Stimulated activated CD4-positive, alpha-beta T cell treated with anti-CD3 and anti-CD28 coated beads, TNF-alpha, amount 100 ng/mL, for 48 hours (primary cell): ENCODE measurements at regions not wholly inside any gene's neighbourhood (a gene's known extent, or its start where the extent isn't known, plus 50 kb on each side); places are given as distances from the start of the nearest gene placed in this dataset.
"Not testable (repeated sequence)": the region's sequence is repeated elsewhere in the genome, so short reads cannot be mapped to it uniquely, and the experiment has no call there.

Experiments
- DNase-seq, 3 donors: peaks; one replicate each; pipeline ENCODE4 v3.0.0-alpha.2; 2020; ENCODE audit warnings: low read depth in 3 of 3

- no peak for DNase-seq
Measured at GRCh38 chr4:126338548-126338947, 1023.8 kb downstream of the FAT4 start.

- DNase-seq, result no peak
Measured at GRCh38 chr4:126341927-126342326, 1027.2 kb downstream of the FAT4 start.

- no peak for DNase-seq
Measured at GRCh38 chr4:126344472-126344871, 1029.7 kb downstream of the FAT4 start.

- DNase-seq, result no peak
Measured at GRCh38 chr4:126346654-126347053, 1031.9 kb downstream of the FAT4 start.

- DNase-seq, result no peak
Measured at GRCh38 chr4:126354784-126355183, 1040.0 kb downstream of the FAT4 start.

- no peak for DNase-seq
Measured at GRCh38 chr4:126358041-126358440, 1043.3 kb downstream of the FAT4 start.

GRCh38 chr4:126361287-126361686 lies 1046.5 kb downstream of the FAT4 start:
- DNase-seq, result no peak

GRCh38 chr4:126364311-126364911 lies 1049.7 kb downstream of the FAT4 start:
- DNase-seq, result no peak

- DNase-seq, result no peak
Measured at GRCh38 chr4:126369076-126369475, 1054.3 kb downstream of the FAT4 start.

- no peak for DNase-seq
Measured at GRCh38 chr4:126372634-126373033, 1057.9 kb downstream of the FAT4 start.

- DNase-seq, result no peak
Measured at GRCh38 chr4:126375462-126376054, 1060.8 kb downstream of the FAT4 start.

- DNase-seq, result no peak
Measured at GRCh38 chr4:126385954-126386353, 1071.2 kb downstream of the FAT4 start.

- DNase-seq, result no peak
Measured at GRCh38 chr4:126386512-126386911, 1071.8 kb downstream of the FAT4 start.

- DNase-seq, result no peak
Measured at GRCh38 chr4:126395664-126396063, 1080.9 kb downstream of the FAT4 start.

GRCh38 chr4:126396121-126396520 lies 1081.4 kb downstream of the FAT4 start:
- DNase-seq, result no peak

- DNase-seq, result no peak
Measured at GRCh38 chr4:126396703-126397102, 1081.9 kb downstream of the FAT4 start.

GRCh38 chr4:126404549-126404948 lies 1089.8 kb downstream of the FAT4 start:
- no peak for DNase-seq

GRCh38 chr4:126405369-126405982 lies 1090.7 kb downstream of the FAT4 start:
- no peak for DNase-seq

GRCh38 chr4:126409746-126410145 lies 1095.0 kb downstream of the FAT4 start:
- DNase-seq, result no peak

GRCh38 chr4:126411047-126411446 lies 1096.3 kb downstream of the FAT4 start:
- DNase-seq, result no peak

- DNase-seq, result not testable (repeated sequence)
Measured at GRCh38 chr4:126412310-126412709, 1097.6 kb downstream of the FAT4 start.

- DNase-seq, result no peak
Measured at GRCh38 chr4:126414741-126415140, 1100.0 kb downstream of the FAT4 start.

- DNase-seq, result no peak
Measured at GRCh38 chr4:126419266-126419665, 1104.5 kb downstream of the FAT4 start.
